NCI-H2029 treated with DMSO at 0.1 percent for 48 hours (cell line): ENCODE measurements at regions not wholly inside any gene's neighbourhood (a gene's known extent, or its start where the extent isn't known, plus 50 kb on each side); places are given as distances from the start of the nearest gene placed in this dataset.

Experiments
- DNase-seq: peaks from one replicate; lab custom pipeline; 2025; lab: John Stamatoyannopoulos, UW

- no peak for DNase-seq
Measured at GRCh38 chr11:64457416-64458010, 98.2 kb upstream of the SLC22A11 start.

- DNase-seq, result no peak
Measured at GRCh38 chr11:64458997-64459396, 96.7 kb upstream of the SLC22A11 start.

GRCh38 chr11:64459609-64460008 is 96.1 kb upstream of the SLC22A11 start:
- no peak for DNase-seq

- no peak for DNase-seq
Measured at GRCh38 chr11:64461081-64461480, 94.7 kb upstream of the SLC22A11 start.

GRCh38 chr11:64466115-64466718 is 89.5 kb upstream of the SLC22A11 start:
- DNase-seq, result no peak

DNA sequence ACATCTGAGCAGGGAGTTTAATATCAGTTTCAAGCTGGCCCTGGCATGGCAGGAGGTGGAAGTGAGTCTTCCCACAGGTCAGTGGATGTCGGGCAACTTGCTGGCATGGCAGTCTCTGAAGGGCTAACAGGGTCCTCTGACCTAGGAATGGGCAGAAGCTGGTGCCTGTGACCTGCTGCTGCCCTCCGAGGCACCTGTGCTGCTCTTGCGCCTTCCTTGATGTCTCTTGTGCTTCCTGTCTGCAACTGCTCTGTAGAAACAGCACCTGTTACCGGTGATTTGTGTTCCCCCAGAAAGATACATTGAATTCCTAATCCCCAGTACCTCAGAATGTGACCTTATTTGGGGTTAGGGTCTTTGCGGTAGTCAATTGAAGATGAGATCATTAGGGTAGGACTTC is 86.5 kb upstream of the SLC22A11 start:
- no peak for DNase-seq

GRCh38 chr11:64472593-64473455 is 82.9 kb upstream of the SLC22A11 start:
- no peak for DNase-seq

DNA sequence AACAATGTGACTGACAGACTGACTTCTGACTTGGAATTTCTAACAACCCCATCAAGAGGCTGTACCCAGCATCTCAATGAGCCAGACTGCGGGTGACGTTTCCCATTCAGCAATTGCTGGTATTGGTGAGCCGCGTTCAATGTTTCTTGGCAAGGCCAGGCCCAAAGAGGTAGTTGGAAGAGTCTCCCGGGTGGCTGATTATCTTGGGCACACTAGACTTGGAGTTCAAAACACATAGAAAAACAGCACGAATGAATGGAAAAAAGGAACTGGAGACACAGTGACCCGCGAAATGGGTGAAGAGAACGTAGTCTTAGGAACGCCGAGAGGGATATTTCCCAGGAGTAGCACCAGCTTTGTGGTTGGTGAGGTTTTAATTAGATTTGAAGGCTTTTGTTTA is 81.1 kb upstream of the SLC22A11 start:
- DNase-seq, result no peak

- no peak for DNase-seq
Measured at GRCh38 chr11:64475145-64475544, 80.6 kb upstream of the SLC22A11 start.

- DNase-seq, result no peak
Measured at GRCh38 chr11:64476881-64477280, 78.9 kb upstream of the SLC22A11 start.

DNA sequence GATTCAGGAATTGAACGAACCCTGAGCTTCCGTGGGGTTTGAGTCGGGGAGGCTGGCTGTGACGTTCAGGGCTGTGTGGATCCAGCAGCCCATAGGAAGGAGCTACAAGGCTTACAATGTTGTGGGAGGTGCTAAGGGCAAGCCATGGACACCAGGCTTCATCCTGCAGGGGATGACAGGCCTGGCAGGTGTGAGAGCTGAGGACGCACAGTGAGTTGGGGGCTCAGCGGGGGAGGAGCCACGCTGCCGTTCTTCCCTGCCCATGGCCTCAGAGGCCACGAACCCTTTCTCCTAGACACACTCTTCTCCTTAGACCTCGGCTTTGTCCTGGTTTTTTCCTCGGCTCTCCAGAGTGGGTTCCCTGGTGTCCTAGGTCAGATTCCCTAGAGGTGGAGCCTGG is 78.1 kb upstream of the SLC22A11 start:
- DNase-seq, result no peak

GRCh38 chr11:64482588-64482987 is 73.2 kb upstream of the SLC22A11 start:
- no peak for DNase-seq

GRCh38 chr11:64484191-64485022 is 71.3 kb upstream of the SLC22A11 start:
- no peak for DNase-seq

- no peak for DNase-seq
Measured at GRCh38 chr11:64485074-64485473, 70.7 kb upstream of the SLC22A11 start.

DNA sequence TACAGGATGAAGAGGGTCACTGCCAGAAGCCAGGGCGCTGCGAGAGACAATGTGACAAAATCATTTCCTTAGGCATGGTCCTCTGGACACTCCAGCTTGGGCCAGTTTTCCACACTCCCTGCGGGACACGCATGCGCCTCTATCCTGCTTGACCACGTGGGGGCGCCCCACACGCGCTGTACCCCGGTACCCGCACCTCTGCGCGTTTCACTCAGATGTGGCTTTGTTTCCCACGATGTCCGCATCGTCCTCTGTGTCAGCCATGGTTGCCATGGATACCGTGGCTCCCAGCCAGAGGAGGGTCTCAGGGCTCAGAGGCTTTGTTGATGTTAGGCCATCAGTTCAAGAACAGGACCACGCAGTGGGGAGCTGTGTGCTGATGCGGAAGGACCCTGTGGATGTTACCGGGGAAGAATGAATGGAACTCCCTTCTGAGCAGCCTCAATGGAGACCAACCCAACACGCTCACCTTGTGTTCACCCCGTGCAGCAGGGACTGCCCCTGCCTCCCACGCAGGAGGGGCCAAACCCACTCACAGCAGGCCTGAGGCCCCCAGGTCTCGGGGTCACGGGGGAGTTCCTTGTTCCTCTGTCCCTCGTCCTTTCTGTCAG is 65.8 kb upstream of the SLC22A11 start:
- no peak for DNase-seq

DNA sequence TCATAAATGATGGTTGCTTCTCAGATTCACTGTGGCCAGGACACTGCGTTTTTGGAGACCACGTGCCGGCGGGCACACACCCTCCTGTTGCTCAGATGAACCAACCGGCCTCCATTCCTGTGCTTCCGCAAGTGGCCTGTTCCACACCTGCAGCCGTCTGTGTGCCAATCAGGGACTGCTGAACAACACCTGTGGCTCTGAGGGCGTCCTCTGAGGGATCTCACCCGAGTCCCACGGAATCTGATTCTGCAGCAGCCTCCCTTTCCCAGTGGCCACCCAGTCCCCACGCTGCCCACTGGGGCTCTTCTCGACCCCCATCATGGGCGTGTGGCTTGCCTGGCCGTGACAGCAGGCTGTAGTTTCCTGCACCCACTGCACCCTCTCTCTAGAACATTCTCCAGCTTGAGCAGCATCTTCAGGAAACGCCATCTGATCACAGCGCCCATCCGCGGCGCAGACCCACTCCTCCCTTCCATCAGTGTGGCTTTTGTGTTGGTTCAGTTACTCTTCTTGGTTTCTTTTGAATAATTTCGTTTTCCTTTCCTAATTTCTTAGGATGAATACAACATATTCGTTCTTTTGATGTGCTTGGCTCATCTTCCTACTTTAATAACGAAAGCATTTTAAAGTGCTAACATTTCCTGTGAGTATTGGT is 65.1 kb upstream of the SLC22A11 start:
- no peak for DNase-seq

DNA sequence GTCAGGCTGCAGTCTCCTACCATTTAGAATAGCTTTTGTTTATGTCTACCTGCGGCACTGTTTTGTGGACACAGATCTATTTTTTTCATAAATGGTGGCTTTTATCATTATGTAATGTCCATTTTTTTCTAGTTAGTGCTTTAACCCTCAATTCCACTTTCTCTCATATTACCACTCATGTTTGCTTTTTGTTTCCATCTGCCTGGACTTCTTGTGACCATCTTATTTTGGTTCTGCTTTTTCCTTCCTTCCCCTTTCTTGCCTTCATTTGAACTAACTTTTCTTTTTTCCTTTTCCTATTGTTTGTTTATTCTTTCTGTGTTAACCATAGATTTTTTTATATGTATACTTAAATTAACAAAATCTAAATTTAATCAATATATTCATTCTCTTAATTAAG is 63.2 kb upstream of the SLC22A11 start:
- DNase-seq, result no peak

DNA sequence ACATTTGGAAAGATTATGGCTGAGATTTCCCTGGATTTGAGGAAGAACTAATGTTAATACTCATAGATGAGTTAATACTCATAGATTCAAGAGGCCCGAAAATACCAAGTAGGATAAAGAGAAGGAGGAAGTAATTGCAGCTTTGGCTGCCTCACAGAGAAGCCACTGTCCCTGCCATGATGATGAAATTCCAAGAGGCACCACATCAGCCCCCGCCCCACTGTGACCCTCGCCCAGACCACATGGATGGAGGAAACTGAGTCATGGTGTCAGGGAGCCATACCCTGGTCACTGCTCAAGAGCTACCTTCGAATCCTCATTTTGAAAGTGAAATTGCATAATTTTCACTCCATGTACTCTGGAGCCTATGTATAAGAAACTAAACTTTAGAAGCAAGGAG is 57.6 kb upstream of the SLC22A11 start:
- DNase-seq, result no peak

DNA sequence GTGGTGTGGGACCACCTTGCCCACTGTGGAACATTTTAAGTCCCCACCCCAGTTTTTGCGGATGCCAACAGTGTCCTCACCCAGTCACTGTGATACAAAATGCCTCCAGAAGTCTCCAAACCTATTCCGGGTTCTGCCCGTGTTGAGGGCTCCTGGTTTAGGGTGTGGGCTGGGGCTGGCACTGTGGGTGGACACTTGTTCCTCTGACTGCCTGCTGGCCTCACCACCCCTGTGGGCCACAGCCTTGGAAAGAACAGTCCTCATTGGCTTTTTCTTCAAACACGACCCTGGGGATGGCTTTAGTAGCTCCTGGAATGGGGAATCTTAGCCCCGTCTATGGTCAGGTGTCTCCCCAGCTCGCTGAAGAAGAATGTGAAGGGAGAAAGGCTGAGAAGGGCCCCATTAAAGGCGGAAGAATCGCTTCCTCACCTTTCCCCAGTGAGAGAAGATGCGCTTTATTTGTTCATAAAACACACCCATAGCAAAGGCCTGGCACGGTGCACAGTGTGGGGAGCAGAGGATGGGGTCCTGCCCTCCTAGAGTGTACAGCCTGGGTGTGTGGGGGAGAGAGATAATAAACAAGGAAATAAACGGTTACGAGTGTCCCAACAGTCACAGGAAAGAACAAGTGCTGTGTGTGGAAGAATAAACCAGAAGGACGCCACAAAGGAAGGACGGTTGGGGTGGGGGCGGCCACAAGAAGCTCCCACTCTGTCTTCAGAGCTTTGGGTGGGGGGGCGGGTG is 56.3 kb upstream of the SLC22A11 start:
- no peak for DNase-seq

- DNase-seq, result no peak
Measured at GRCh38 chr11:64500176-64501013, 55.3 kb upstream of the SLC22A11 start.
